ENCODE measurements at regions not wholly inside any gene's neighbourhood (a gene's known extent, or its start where the extent isn't known, plus 50 kb on each side); places are given as distances from the start of the nearest gene placed in this dataset.

GRCh38 chr12:126890097-126890496 is 1376.9 kb upstream of the TMEM132C start:
- H3K36me3 Mint-ChIP-seq (ENCODE audit: insufficient read depth in 1 of 3, low read depth in 3 of 3), result peaks cover 0 to 4% (median 0%) of the 10 kb centered on the region in 3 experiments; a peak in 2 of 7 replicates
- no peak overlapping the region for H3K4me3 Mint-ChIP-seq
- no peak overlapping the region for H2AFZ ChIP-seq (ENCODE audit: low read length)

More at GRCh38 chr12:126890097-126890496, 1376.9 kb upstream of the TMEM132C start:
- Histone ChIP-seq H3K79me2 (ENCODE audit: insufficient read depth, low read length) (no peaks in the 10 kb centered on the region), H3K27me3 (ENCODE audit: insufficient read depth, low read length) (no peaks in the 10 kb centered on the region), H3K79me1 (ENCODE audit: insufficient read depth, low read depth, low read length, poor library complexity, severe bottlenecking) (no peaks in the 10 kb centered on the region), H3K23me2 (ENCODE audit: insufficient read length, low read depth, low read length, poor library complexity, severe bottlenecking) (no peaks in the 10 kb centered on the region), H4K8ac (replicated peaks; ENCODE audit: insufficient read length, low read depth, low read length) (no peak overlapping the region), H3K9me3 (ENCODE audit: control insufficient read depth, low read depth, low read length) (no peaks in the 10 kb centered on the region), H2BK12ac (ENCODE audit: insufficient read length, low read depth, low read length) (no peak overlapping the region), H3K18ac (ENCODE audit: insufficient read length, low read depth, low read length) (no peak overlapping the region), H4K5ac (ENCODE audit: insufficient read length, low read depth, low read length) (no peak overlapping the region), H4K91ac (ENCODE audit: insufficient read length, low read depth, low read length) (no peak overlapping the region), H2BK5ac (ENCODE audit: insufficient read length, low read length) (no peak overlapping the region), H3K9ac (ENCODE audit: extremely low read depth, insufficient read length, low read length) (no peak overlapping the region), H3K56ac (ENCODE audit: insufficient read length, low read depth, low read length) (no peak overlapping the region), H3K23ac (ENCODE audit: insufficient read length, low read depth, low read length) (no peak overlapping the region), H3T11ph (ENCODE audit: low read length) (no peak overlapping the region), H3K14ac (ENCODE audit: insufficient read depth, low read length) (no peak overlapping the region), H3K4me2 (ENCODE audit: insufficient read depth, insufficient read length, low read length) (no peak overlapping the region), H3K4me1 (ENCODE audit: insufficient read depth, low read length) (no peaks in the 10 kb centered on the region), H2AK5ac (ENCODE audit: insufficient read length, low read length) (no peak overlapping the region), H4K20me1 (ENCODE audit: control insufficient read depth, insufficient read depth, insufficient read length) (no peaks in the 10 kb centered on the region), H3K27ac (ENCODE audit: insufficient read length, low read depth, low read length) (no peak overlapping the region), H3K4ac (ENCODE audit: low read depth, low read length) (no peak overlapping the region), H2BK20ac (ENCODE audit: low read depth, low read length, poor library complexity, severe bottlenecking) (no peak overlapping the region), H2BK15ac (ENCODE audit: low read depth, low read length) (no peak overlapping the region), H2BK120ac (ENCODE audit: low read depth, low read length, poor library complexity, severe bottlenecking) (no peak overlapping the region)
- WGBS (ENCODE audit: extremely low coverage, insufficient read length, low lambda C conversion rate), result no CpG with 5 or more reads among the region's 2 CpGs
- Mint-ChIP-seq H3K27me3 (ENCODE audit: low read depth) (no peaks in the 10 kb centered on the region; the same call in none of the 2 replicates), H3K9me3 (peaks cover 3 to 5% of the 10 kb centered on the region in 2 experiments; a peak in 4 of 5 replicates), H3K27ac (no peak overlapping the region), H3K4me1 (peaks cover 0 to 5% of the 10 kb centered on the region in 2 experiments; a peak in 2 of 4 replicates)
- no peak for DNase-seq
- no peak for TF ChIP-seq CTCF (conservative IDR thresholded peaks at IDR 0.05)

Data from H9 (cell line).